Karpas-422 (cell line): ENCODE measurements at regions not wholly inside any gene's neighbourhood (a gene's known extent, or its start where the extent isn't known, plus 50 kb on each side); places are given as distances from the start of the nearest gene placed in this dataset.

Source experiments
- DNase-seq: peaks from one replicate; pipeline ENCODE4 v3.0.0-alpha.2; 2015
- H2AFZ ChIP-seq: fragments of 200-600 bp; sonication (generic); 2 replicates; pipeline ENCODE4 v1.6.1; 2014; ENCODE audit warnings: antibody characterized with exemption, low read length, mixed read lengths
- H3K27ac ChIP-seq: fragments of 200-600 bp; sonication (generic); 2 replicates; pipeline ENCODE4 v1.5.1; 2014; ENCODE audit warnings: mild to moderate bottlenecking, low read length, moderate library complexity
- H3K27me3 ChIP-seq: fragments of 200-600 bp; sonication (generic); 2 replicates; pipeline ENCODE4 v1.6.1; 2014; ENCODE audit warnings: low read length, mixed read lengths
- H3K36me3 ChIP-seq: fragments of 200-600 bp; sonication (generic); 2 replicates; pipeline ENCODE4 v1.6.1; 2014; ENCODE audit warnings: low read length, mixed read lengths; ENCODE audit not compliant: insufficient read depth
- H3K4me1 ChIP-seq: fragments of 200-600 bp; sonication (generic); 2 replicates; pipeline ENCODE4 v1.6.1; 2014; ENCODE audit warnings: mild to moderate bottlenecking, low read length, mixed read lengths
- H3K4me2 ChIP-seq: fragments of 200-600 bp; sonication (generic); 2 replicates; pipeline ENCODE4 v1.6.1; 2014; ENCODE audit warnings: low read length, low read depth, mild to moderate bottlenecking; ENCODE audit not compliant: poor library complexity, severe bottlenecking
- H3K4me3 ChIP-seq: fragments of 200-600 bp; sonication (generic); 2 replicates; pipeline ENCODE4 v1.5.1; 2014; ENCODE audit warnings: mild to moderate bottlenecking, antibody characterized with exemption, low read length, mixed read lengths
- H3K79me2 ChIP-seq: fragments of 200-600 bp; sonication (generic); 2 replicates; pipeline ENCODE4 v1.6.1; 2014; ENCODE audit warnings: mild to moderate bottlenecking, low read length, mixed read lengths
- H3K9ac ChIP-seq: fragments of 200-600 bp; sonication (generic); 2 replicates; pipeline ENCODE4 v1.6.0; 2014; ENCODE audit warnings: low read length
- H3K9me2 ChIP-seq: fragments of 200-600 bp; sonication (generic), shearing (Covaris generic); replicated peaks from 2 replicates; pipeline ENCODE4 v1.6.0; 2014; ENCODE audit warnings: mild to moderate bottlenecking, low read length, moderate library complexity; ENCODE audit not compliant: insufficient read depth
- H3K9me3 ChIP-seq: fragments of 300-700, 200-600 bp; sonication (generic); 2 replicates; pipeline ENCODE4 v1.6.1; 2014; ENCODE audit warnings: low read length, mixed read lengths
- H4K20me1 ChIP-seq: fragments of 200-600 bp; sonication (generic); 2 replicates; pipeline ENCODE4 v1.6.1; 2014; ENCODE audit warnings: mild to moderate bottlenecking, antibody characterized with exemption, low read length, low read depth; ENCODE audit not compliant: insufficient read depth

DNA sequence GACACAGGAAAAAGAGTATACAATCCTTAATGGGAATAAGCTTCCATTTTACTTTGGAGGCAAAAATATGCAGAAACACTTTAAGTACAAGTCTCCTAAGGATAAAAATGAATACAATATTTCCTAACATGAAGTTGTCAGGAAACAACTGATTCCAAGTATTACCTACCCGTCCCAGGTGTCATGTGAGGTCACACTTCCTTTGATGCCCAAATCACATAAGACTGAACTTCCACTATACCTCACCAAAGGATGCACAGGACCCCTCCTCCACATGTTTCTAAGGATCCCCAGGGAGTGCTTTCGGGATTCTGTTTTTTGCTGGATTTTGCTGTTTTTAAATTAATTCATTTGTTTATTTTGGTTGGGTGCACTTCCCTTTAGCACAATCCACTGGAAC lies 438.5 kb upstream of the TCF4 start:
- Histone ChIP-seq H3K79me2 (no peaks in the 10 kb centered on the region), H3K4me1 (no peaks in the 10 kb centered on the region), H3K36me3 (no peaks in the 10 kb centered on the region), H3K4me2 (no peak overlapping the region), H2AFZ (no peak overlapping the region), H3K27ac (no peak overlapping the region), H3K9me2 (no peaks in the 10 kb centered on the region), H3K9me3 (no peaks in the 10 kb centered on the region), H3K27me3 (no peaks in the 10 kb centered on the region), H4K20me1 (no peaks in the 10 kb centered on the region), H3K4me3 (no peak overlapping the region), H3K9ac (no peak overlapping the region)
- no peak for DNase-seq

DNA sequence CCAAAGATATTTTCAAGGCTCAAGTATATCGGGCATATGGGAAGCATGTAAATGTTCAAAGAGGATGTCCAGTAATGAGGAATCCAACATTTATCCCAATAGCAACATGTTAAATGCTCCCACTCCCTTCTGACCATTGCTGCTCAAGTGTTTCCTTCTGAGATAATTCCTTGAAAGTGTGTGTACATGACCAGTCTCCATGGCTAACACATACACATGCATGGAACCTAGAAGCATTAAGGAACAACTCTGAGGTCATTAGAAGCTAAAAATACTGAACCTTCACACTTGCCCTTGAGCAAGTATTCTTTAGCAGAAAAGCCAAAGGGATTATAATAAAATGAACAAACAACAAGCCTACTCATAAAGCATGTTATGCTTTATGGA lies 433.8 kb upstream of the TCF4 start:
- Histone ChIP-seq H3K9me2 (no peaks in the 10 kb centered on the region), H3K4me1 (no peaks in the 10 kb centered on the region), H3K9ac (no peak overlapping the region), H3K4me2 (no peak overlapping the region), H3K79me2 (no peaks in the 10 kb centered on the region), H3K4me3 (no peak overlapping the region), H3K27ac (no peak overlapping the region), H3K36me3 (no peaks in the 10 kb centered on the region), H3K9me3 (no peaks in the 10 kb centered on the region), H4K20me1 (no peaks in the 10 kb centered on the region), H2AFZ (no peak overlapping the region), H3K27me3 (no peaks in the 10 kb centered on the region)
- no peak for DNase-seq

DNA sequence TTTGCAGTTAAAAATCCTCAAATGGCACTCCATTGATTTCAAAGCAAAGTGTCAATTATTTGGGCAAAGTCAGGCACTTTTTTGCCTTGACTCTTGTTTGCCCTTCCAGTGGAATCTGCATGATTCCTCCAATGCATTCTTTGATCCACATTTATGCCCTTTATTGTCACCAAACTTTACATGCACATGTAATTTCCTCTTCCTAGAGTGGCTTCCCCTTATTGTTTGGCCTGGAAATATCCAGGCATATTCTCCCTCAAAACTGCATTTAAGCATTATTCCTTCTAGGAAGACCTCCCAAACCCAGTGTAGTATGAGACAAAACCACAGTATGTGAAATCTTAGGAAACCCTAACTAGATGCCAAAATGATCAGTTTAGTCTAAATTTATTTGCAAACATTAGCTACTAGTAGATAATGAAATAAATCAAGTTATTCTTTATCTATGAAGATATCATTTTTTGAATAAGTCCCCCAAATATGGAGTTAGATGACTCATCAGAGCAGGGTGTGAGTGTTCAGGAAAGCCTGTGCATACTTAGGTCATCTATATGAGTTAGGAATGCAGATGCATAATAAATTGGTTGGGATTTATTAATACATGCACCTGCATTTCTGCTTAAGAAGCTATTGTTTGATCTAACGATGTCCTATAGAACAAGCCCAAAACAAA lies 433.3 kb upstream of the TCF4 start:
- DNase-seq: no peak
- no peaks in the 10 kb centered on the region for H3K79me2 ChIP-seq
- no peaks in the 10 kb centered on the region for H3K9me3 ChIP-seq
- no peak overlapping the region for H3K4me2 ChIP-seq
- no peaks in the 10 kb centered on the region for H4K20me1 ChIP-seq
- H3K27me3 ChIP-seq: no peaks in the 10 kb centered on the region
- H3K27ac ChIP-seq: no peak overlapping the region
- H3K4me1 ChIP-seq: no peaks in the 10 kb centered on the region
- no peak overlapping the region for H2AFZ ChIP-seq
- no peak overlapping the region for H3K4me3 ChIP-seq
- no peak overlapping the region for H3K9ac ChIP-seq
- H3K36me3 ChIP-seq: no peaks in the 10 kb centered on the region
- no peaks in the 10 kb centered on the region for H3K9me2 ChIP-seq

DNA sequence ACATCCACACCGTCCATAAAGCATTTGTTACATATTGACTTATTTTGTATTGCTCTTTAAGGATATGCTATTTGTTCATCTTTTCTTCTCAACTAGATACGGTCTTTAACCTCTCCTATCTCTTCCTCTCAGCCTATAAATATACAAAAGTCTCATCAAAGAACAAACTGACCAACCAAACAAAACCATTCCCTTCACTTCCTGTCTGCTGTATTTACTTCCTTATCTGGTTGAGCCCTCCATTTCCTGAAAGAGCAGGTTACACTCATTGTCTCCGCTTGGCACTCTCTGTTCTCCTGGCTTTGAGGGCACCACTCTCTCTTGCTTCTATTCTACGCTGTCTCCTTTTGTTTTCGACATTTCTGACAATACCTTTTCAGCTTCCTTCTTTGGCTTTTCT lies 431.9 kb upstream of the TCF4 start:
- Histone ChIP-seq H3K27ac (no peak overlapping the region), H2AFZ (no peak overlapping the region)

DNA sequence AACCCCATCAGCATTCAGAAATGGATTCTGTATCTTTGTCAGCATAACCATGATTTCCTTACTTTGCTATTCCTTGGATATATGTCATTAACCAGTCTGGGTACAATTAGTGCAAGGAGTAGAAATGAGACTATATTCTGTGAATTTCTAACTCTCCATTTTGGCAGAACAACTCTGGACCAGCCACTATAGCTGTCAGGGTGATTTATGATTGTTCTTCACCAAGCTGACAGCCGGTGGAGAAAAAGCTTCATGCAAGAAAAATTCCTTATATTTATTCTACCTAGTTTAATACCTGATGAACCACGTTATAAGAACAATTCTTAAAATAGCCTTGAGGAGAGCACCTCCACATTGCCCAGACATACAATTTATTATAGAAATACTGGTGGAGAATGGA lies 431.2 kb upstream of the TCF4 start:
- no peaks in the 10 kb centered on the region for H3K27me3 ChIP-seq
- H3K4me3 ChIP-seq: no peak overlapping the region
- H4K20me1 ChIP-seq: no peaks in the 10 kb centered on the region
- no peak for DNase-seq
- H3K36me3 ChIP-seq: no peaks in the 10 kb centered on the region
- H3K9me2 ChIP-seq: no peaks in the 10 kb centered on the region
- H3K9me3 ChIP-seq: no peaks in the 10 kb centered on the region
- H2AFZ ChIP-seq: no peak overlapping the region
- H3K27ac ChIP-seq: no peak overlapping the region
- no peak overlapping the region for H3K4me2 ChIP-seq
- H3K79me2 ChIP-seq: no peaks in the 10 kb centered on the region
- H3K4me1 ChIP-seq: no peaks in the 10 kb centered on the region
- no peak overlapping the region for H3K9ac ChIP-seq

More for the DNA sequence above, 431.9 kb upstream of the TCF4 start:
- Histone ChIP-seq H3K9me3 (no peaks in the 10 kb centered on the region), H3K27me3 (no peaks in the 10 kb centered on the region), H3K9me2 (no peaks in the 10 kb centered on the region), H3K79me2 (no peaks in the 10 kb centered on the region), H3K9ac (no peak overlapping the region), H3K4me3 (no peak overlapping the region), H3K4me2 (no peak overlapping the region), H3K4me1 (no peaks in the 10 kb centered on the region), H4K20me1 (no peaks in the 10 kb centered on the region), H3K36me3 (no peaks in the 10 kb centered on the region)
- no peak for DNase-seq

DNA sequence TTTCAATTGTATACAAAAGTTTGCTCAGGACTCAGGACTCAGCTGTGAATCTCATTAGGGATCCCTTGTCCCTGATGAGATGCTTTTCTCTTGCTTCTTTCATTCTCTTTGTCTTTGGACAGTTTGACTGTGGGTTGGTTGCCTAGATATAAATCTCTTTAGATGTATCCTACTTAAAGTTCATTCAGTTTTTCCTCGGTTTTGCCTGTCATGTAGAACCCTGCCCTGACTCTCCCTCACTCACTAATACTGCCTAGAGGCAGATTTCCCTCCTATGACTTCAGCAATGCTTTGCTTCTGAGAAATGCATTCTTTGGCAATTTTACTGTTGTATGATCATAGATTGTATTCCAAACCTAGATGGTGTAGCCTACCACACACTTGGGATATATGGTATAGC lies 421.4 kb upstream of the TCF4 start:
- H3K27ac ChIP-seq: no peak overlapping the region
- no peaks in the 10 kb centered on the region for H3K9me2 ChIP-seq
- no peak overlapping the region for H2AFZ ChIP-seq

DNA sequence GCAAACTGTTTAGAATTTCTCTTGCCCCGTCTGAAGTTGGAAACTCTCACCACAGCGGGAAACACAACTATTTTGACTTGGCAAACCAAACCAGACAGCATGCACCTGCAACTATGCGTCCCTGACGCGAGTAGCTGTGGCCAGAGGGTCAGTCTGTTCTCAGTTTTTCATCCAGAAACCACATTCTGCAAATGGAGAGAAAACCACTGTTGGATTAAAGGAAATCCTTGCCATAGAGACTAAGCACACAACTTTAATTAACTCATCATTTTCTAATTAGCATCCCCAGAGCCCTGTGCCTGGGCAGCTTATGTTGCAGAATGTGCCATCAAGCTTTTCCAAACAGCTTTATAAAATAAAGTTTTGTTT lies 415.7 kb upstream of the TCF4 start:
- Histone ChIP-seq H3K4me3 (no peak overlapping the region), H3K79me2 (no peaks in the 10 kb centered on the region), H3K9me3 (no peaks in the 10 kb centered on the region), H3K36me3 (no peaks in the 10 kb centered on the region), H3K9me2 (no peaks in the 10 kb centered on the region), H3K27me3 (no peaks in the 10 kb centered on the region), H4K20me1 (no peaks in the 10 kb centered on the region), H3K4me1 (no peaks in the 10 kb centered on the region), H3K4me2 (no peak overlapping the region), H2AFZ (no peak overlapping the region), H3K9ac (no peak overlapping the region), H3K27ac (no peak overlapping the region)
- no peak for DNase-seq

More for the DNA sequence above, 421.4 kb upstream of the TCF4 start:
- Histone ChIP-seq H3K9ac (no peak overlapping the region), H4K20me1 (no peaks in the 10 kb centered on the region), H3K79me2 (no peaks in the 10 kb centered on the region), H3K27me3 (no peaks in the 10 kb centered on the region), H3K4me3 (no peak overlapping the region), H3K4me1 (no peaks in the 10 kb centered on the region), H3K9me3 (no peaks in the 10 kb centered on the region), H3K36me3 (no peaks in the 10 kb centered on the region), H3K4me2 (no peak overlapping the region)
- DNase-seq: no peak

DNA sequence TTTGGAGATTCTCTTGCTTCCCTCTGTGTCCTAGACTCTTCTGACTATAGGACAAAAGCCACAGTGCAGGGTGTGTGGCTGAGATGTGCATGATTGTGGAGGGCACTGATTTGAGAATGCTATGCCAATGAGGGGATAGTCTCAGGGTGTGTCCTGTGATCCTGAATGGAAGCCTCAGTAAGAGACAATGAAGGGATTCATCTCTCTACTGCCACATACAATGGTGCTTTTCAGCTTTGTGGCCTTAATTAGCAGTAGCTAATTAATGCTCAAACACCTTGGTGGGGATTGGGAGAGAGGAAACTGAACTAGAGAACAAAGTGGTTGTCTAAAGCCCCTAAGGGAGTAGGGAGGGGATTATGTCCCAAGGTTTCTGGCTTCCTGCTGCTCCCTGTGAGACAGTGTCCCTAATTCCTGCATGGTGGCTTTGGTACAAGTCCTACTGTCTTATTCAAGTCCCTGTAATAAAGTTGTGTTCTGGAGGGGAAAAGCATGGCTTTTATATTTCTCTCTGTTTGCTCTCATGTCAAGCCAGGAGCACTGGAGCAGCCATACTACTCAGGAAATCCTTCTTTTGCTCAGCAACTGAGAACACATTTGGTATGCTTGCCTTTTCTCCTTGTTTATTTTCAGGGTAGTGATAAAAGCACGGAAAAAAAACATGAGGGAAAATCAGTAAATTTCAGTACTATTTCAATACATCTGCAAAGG lies 415.2 kb upstream of the TCF4 start:
- Histone ChIP-seq H3K36me3 (no peaks in the 10 kb centered on the region), H3K9me3 (no peaks in the 10 kb centered on the region), H3K27me3 (no peaks in the 10 kb centered on the region), H3K27ac (no peak overlapping the region), H4K20me1 (no peaks in the 10 kb centered on the region), H2AFZ (no peak overlapping the region), H3K4me2 (no peak overlapping the region), H3K4me3 (no peak overlapping the region), H3K9me2 (no peaks in the 10 kb centered on the region), H3K4me1 (no peaks in the 10 kb centered on the region), H3K9ac (no peak overlapping the region), H3K79me2 (no peaks in the 10 kb centered on the region)
- DNase-seq: no peak
